H1 (cell line): ENCODE measurements at regions not wholly inside any gene's neighbourhood (a gene's known extent, or its start where the extent isn't known, plus 50 kb on each side); places are given as distances from the start of the nearest gene placed in this dataset.

Experiments used
- CTCF ChIA-PET: fragments of 300-600 bp; sonication (Branson Sonifier 250); formaldehyde crosslinking; loops from one replicate; lab custom pipeline; 2021; ENCODE audit not compliant: partially characterized antibody; lab: Charles Lee
- POLR2A ChIA-PET: fragments of 300-600 bp; sonication (Branson Sonifier 250); formaldehyde crosslinking; loops from one replicate; lab custom pipeline; 2021; ENCODE audit warnings: inconsistent platforms; ENCODE audit not compliant: partially characterized antibody; lab: Charles Lee
- DNase-seq, 2 experiments: peaks; one replicate each; pipeline versions ENCODE4 v3.0.0 to v3.0.0-alpha.2; 2010 to 2022; ENCODE audit warnings: low spot score in 2 of 2, low read depth in 1 of 2, mixed read lengths in 1 of 2
- FAIRE-seq: peaks from 2 replicates; lab custom pipeline; 2011; peaks lifted over from hg19 to GRCh38; lab: Jason Lieb, UNC
- H2AFZ ChIP-seq: 2 replicates; pipeline ENCODE4 v1.8.1; 2012; ENCODE audit warnings: low read length, inconsistent platforms
- H2AK5ac ChIP-seq: 2 replicates; pipeline ENCODE4 v1.6.1; 2013; ENCODE audit warnings: low read depth, low read length
- H2BK120ac ChIP-seq: replicated peaks from 2 replicates; pipeline ENCODE3; 2013; ENCODE audit warnings: low read depth, low read length, inconsistent platforms
- H2BK12ac ChIP-seq: 2 replicates; pipeline ENCODE4 v1.6.1; 2013; ENCODE audit warnings: low read depth, low read length
- H2BK15ac ChIP-seq: 2 replicates; pipeline ENCODE4 v1.6.1; 2013; ENCODE audit warnings: low read length
- H2BK20ac ChIP-seq: 2 replicates; pipeline ENCODE4 v1.6.1; 2013; ENCODE audit warnings: low read length
- H2BK5ac ChIP-seq: 2 replicates; pipeline ENCODE4 v1.6.1; 2013; ENCODE audit warnings: low read depth, low read length
- H3K14ac ChIP-seq: 2 replicates; pipeline ENCODE4 v1.6.1; 2013; ENCODE audit warnings: inconsistent platforms; ENCODE audit not compliant: insufficient read length
- H3K18ac ChIP-seq: 2 replicates; pipeline ENCODE4 v1.6.1; 2013; ENCODE audit warnings: low read length; ENCODE audit errors: extremely low read depth
- H3K23ac ChIP-seq: 2 replicates; pipeline ENCODE4 v1.6.1; 2013; ENCODE audit warnings: inconsistent platforms; ENCODE audit not compliant: insufficient read length
- H3K23me2 ChIP-seq: 2 replicates; pipeline ENCODE4 v1.6.1; 2013; ENCODE audit warnings: low read depth, low read length
- H3K27ac ChIP-seq: 2 replicates; pipeline ENCODE4 v1.6.1; 2011; ENCODE audit warnings: low read depth, low read length, inconsistent platforms
- H3K27me3 ChIP-seq, 4 experiments: replicated peaks in 1 of 4; 1 replicate in 1 of 4; 2 replicates in 3 of 4; pipeline versions ENCODE4 v1.6.1 to v1.8.1; 2011 to 2013; ENCODE audit warnings: low read length in 3 of 4, mild to moderate bottlenecking in 3 of 4, inconsistent platforms in 2 of 4, mixed read lengths in 2 of 4, moderate library complexity in 1 of 4; ENCODE audit not compliant: control insufficient read depth in 3 of 4, insufficient read depth in 3 of 4; ENCODE audit errors: extremely low read depth in 1 of 4
- H3K36me3 ChIP-seq, 4 experiments: 2 replicates each; pipeline versions ENCODE4 v1.6.1 to v1.8.1; 2011 to 2013; ENCODE audit warnings: mild to moderate bottlenecking in 4 of 4, low read length in 3 of 4, moderate library complexity in 2 of 4, control low read depth in 1 of 4, inconsistent platforms in 1 of 4; ENCODE audit not compliant: insufficient read depth in 4 of 4, control insufficient read depth in 2 of 4
- H3K4ac ChIP-seq: replicated peaks from 2 replicates; pipeline ENCODE3; 2013; ENCODE audit warnings: low read length, low read depth, mixed read lengths, inconsistent platforms; ENCODE audit not compliant: insufficient read length
- H3K4me1 ChIP-seq, 4 experiments: replicated peaks in 1 of 4; 1 replicate in 1 of 4; 2 replicates in 3 of 4; pipeline versions ENCODE4 v1.6.1 to v1.8.1; 2011 to 2013; ENCODE audit warnings: low read length in 3 of 4, inconsistent platforms in 2 of 4, mixed read lengths in 1 of 4; ENCODE audit not compliant: insufficient read depth in 4 of 4, control insufficient read depth in 3 of 4
- H3K4me2 ChIP-seq, 2 experiments: 2 replicates each; pipeline versions ENCODE4 v1.6.1 to v1.8.1; 2011 to 2013; ENCODE audit warnings: low read depth in 2 of 2, low read length in 2 of 2, control low read depth in 1 of 2, inconsistent platforms in 1 of 2, mild to moderate bottlenecking in 1 of 2; ENCODE audit not compliant: insufficient read depth in 1 of 2
- H3K4me3 ChIP-seq, 4 experiments: fragments of 200-600, 300-600 bp in 1 of 4; sonication (generic), shearing (Covaris generic), sonication (Bioruptor Twin) in 1 of 4; 2 replicates each; pipeline versions ENCODE4 v1.5.1 to v1.8.1; 2011 to 2016; ENCODE audit warnings: low read length in 4 of 4, low read depth in 3 of 4, control low read depth in 2 of 4, inconsistent platforms in 2 of 4, mild to moderate bottlenecking in 2 of 4, mixed read lengths in 1 of 4, moderate library complexity in 1 of 4; ENCODE audit not compliant: insufficient read depth in 2 of 4; ENCODE audit errors: extremely low read depth in 1 of 4
- H3K56ac ChIP-seq: replicated peaks from 2 replicates; pipeline ENCODE3; 2013; ENCODE audit warnings: low read depth, mild to moderate bottlenecking, mixed read lengths, low read length, inconsistent platforms; ENCODE audit not compliant: insufficient read length
- H3K79me1 ChIP-seq: 2 replicates; pipeline ENCODE4 v1.6.1; 2013; ENCODE audit warnings: low read depth, low read length, control low read depth
- H3K79me2 ChIP-seq, 2 experiments: 2 replicates each; pipeline versions ENCODE4 v1.6.1 to v1.8.1; 2012 to 2013; ENCODE audit warnings: low read length in 2 of 2, mild to moderate bottlenecking in 2 of 2, inconsistent platforms in 1 of 2; ENCODE audit not compliant: insufficient read depth in 2 of 2, control insufficient read depth in 1 of 2
- H3K9ac ChIP-seq, 4 experiments: replicated peaks in 1 of 4; 1 replicate in 1 of 4; 2 replicates in 3 of 4; pipeline versions ENCODE4 v1.6.1 to v1.8.1; 2011 to 2013; ENCODE audit warnings: low read depth in 3 of 4, low read length in 3 of 4, control low read depth in 2 of 4, mild to moderate bottlenecking in 2 of 4, moderate library complexity in 2 of 4, inconsistent platforms in 1 of 4; ENCODE audit errors: extremely low read depth in 1 of 4
- H3K9me3 ChIP-seq, 2 experiments: 2 replicates each; pipeline versions ENCODE4 v1.6.1 to v1.8.1; 2012 to 2013; ENCODE audit warnings: mild to moderate bottlenecking in 2 of 2, moderate library complexity in 2 of 2, control low read depth in 1 of 2, inconsistent platforms in 1 of 2, low read depth in 1 of 2, low read length in 1 of 2, mixed read lengths in 1 of 2; ENCODE audit not compliant: insufficient read depth in 2 of 2
- H4K20me1 ChIP-seq, 2 experiments: replicated peaks in 1 of 2; 2 replicates each; pipeline versions ENCODE3 to v1.8.1; 2011 to 2013; ENCODE audit warnings: inconsistent platforms in 2 of 2, low read length in 2 of 2, mild to moderate bottlenecking in 1 of 2; ENCODE audit not compliant: insufficient read depth in 2 of 2, control insufficient read depth in 1 of 2
- H4K5ac ChIP-seq: 2 replicates; pipeline ENCODE4 v1.6.1; 2013; ENCODE audit warnings: low read length, low read depth, mixed read lengths, inconsistent platforms; ENCODE audit not compliant: insufficient read length
- H4K8ac ChIP-seq: 2 replicates; pipeline ENCODE4 v1.8.0; 2013; ENCODE audit warnings: mild to moderate bottlenecking, moderate library complexity, low read length, inconsistent platforms; ENCODE audit not compliant: insufficient read depth; ENCODE audit errors: extremely low read depth
- H4K91ac ChIP-seq: replicated peaks from 2 replicates; pipeline ENCODE3; 2013; ENCODE audit warnings: low read length, mixed read lengths, inconsistent platforms; ENCODE audit not compliant: insufficient read length
- CBX8 ChIP-seq: fragments of 300-800, 300-1000 bp; sonication (generic); IDR thresholded peaks from 2 replicates; pipeline ENCODE4 v1.7.1; 2016; ENCODE audit warnings: low read depth, low read length, borderline replicate concordance
- JUN ChIP-seq: IDR thresholded peaks from 2 replicates; pipeline ENCODE4 v1.6.1; 2011; ENCODE audit warnings: low read depth, mild to moderate bottlenecking, improper control_type of control experiment, low read length
- WGBS, 2 experiments: shearing (Covaris generic) in 1 of 2; methylation state at CpG; one replicate each; pipeline versions ENCODE4 v1.1.6 to v1.1.7; 2013 to 2015; ENCODE audit warnings: low lambda C conversion rate in 2 of 2, mixed read lengths in 2 of 2, inconsistent platforms in 1 of 2, low coverage in 1 of 2, missing lambda C conversion rate in 1 of 2; ENCODE audit not compliant: insufficient replicate concordance in 2 of 2, insufficient coverage in 1 of 2, insufficient read length in 1 of 2; ENCODE audit errors: extremely low coverage in 1 of 2, missing lambda C conversion rate in 1 of 2; 5-methylcytosine and 5-hydroxymethylcytosine counted together
- TF ChIP-seq, protein P1 (sequence below): IDR thresholded peaks from 2 replicates; pipeline ENCODE4 v1.6.1; 2012; ENCODE audit warnings: low read length, inconsistent platforms

DNA sequence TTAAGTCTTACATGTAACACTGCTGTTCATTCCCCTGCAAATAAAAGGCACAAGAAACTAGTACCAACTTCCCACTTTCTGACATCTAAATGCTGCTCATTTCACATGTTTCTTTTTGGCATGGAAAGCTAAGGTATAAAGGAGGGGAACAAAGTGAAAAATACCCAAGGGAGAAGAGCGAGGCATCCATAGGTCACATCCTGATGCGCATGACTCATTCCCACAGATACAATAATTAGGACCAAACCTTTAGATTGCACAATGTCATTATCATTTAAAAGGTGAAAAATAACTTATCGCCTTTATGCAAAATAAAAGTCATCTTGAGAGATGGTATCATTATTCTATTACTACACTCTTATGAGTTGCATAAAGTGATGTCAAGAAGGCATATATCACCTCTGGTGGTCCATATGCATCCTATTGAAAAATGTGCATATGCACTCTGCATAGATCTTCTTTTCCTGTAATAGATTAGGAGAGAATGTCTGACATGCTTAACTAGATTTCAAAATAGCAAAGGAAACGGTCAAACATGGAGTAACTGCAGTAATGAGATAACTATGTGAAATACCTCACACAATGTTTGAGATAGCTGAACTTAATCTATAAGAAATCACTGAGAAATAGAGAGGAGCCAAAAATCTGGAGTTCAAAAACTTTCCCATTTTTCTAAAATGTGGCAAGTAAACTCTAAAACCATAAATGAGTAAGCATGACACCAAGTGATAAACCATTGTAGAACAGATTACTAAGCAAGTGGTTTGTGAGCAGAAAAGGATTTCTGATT is 382.5 kb upstream of the TMTC1 start:
- H3K9ac ChIP-seq: no peak overlapping the region
- no peak overlapping the region for H3K23ac ChIP-seq
- no peak overlapping the region for H2BK120ac ChIP-seq
- no peak for DNase-seq
- H3K4me3 ChIP-seq: no peak overlapping the region
- no peak overlapping the region for H4K5ac ChIP-seq
- H2BK15ac ChIP-seq: no peak overlapping the region
- no peak overlapping the region for H3K56ac ChIP-seq
- FAIRE-seq: no peak
- no peak overlapping the region for H4K91ac ChIP-seq
- CTCF ChIA-PET: no interaction called here
- TF ChIP-seq JUN: no peak
- TF ChIP-seq, protein P1, sequence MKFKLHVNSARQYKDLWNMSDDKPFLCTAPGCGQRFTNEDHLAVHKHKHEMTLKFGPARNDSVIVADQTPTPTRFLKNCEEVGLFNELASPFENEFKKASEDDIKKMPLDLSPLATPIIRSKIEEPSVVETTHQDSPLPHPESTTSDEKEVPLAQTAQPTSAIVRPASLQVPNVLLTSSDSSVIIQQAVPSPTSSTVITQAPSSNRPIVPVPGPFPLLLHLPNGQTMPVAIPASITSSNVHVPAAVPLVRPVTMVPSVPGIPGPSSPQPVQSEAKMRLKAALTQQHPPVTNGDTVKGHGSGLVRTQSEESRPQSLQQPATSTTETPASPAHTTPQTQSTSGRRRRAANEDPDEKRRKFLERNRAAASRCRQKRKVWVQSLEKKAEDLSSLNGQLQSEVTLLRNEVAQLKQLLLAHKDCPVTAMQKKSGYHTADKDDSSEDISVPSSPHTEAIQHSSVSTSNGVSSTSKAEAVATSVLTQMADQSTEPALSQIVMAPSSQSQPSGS: no peak
- no peak for TF ChIP-seq CBX8
- H3K18ac ChIP-seq: no peak overlapping the region
- H3K4me2 ChIP-seq: no peak overlapping the region
- no peak overlapping the region for H4K8ac ChIP-seq
- H3K27ac ChIP-seq: no peak overlapping the region
- H3K4ac ChIP-seq: no peak overlapping the region
- POLR2A ChIA-PET: no interaction called here
- no peaks in the 10 kb centered on the region for H3K79me2 ChIP-seq
- H3K36me3 ChIP-seq: no peaks in the 10 kb centered on the region
- no peak overlapping the region for H2AK5ac ChIP-seq
- H3K79me1 ChIP-seq: no peaks in the 10 kb centered on the region
- H3K27me3 ChIP-seq: peaks cover 7 to 24% (median 19%) of the 10 kb centered on the region in 4 experiments
- H3K23me2 ChIP-seq: no peaks in the 10 kb centered on the region; the same call in 1 of the 2 replicates
- 88% methylated on average over 4 of the region's 4 CpGs; no CpG with 5 or more reads in 1 of the 2 experiments for WGBS, 2 experiments
- H2AFZ ChIP-seq: no peak overlapping the region
- no peaks in the 10 kb centered on the region for H3K9me3 ChIP-seq
- H4K20me1 ChIP-seq: no peaks in the 10 kb centered on the region
- H2BK12ac ChIP-seq: no peak overlapping the region
- H2BK20ac ChIP-seq: no peak overlapping the region
- H3K4me1 ChIP-seq: peaks cover 0 to 6% (median 2%) of the 10 kb centered on the region in 4 experiments; a peak in 4 of 7 replicates
- no peak overlapping the region for H3K14ac ChIP-seq
- H2BK5ac ChIP-seq: no peak overlapping the region
